GM12878 (cell line): ENCODE measurements at regions not wholly inside any gene's neighbourhood (a gene's known extent, or its start where the extent isn't known, plus 50 kb on each side); places are given as distances from the start of the nearest gene placed in this dataset.

ENCODE experiments used
- ATAC-seq: fragments of 200-7000 bp; cut with Tn5 transposase; 3 replicates; pipeline ENCODE4 v1.9.1; 2020; ENCODE audit warnings: mild to moderate bottlenecking, moderate library complexity
- BruUV-seq: library from RNA; stranded (reverse); fragments of 400-500 nt; replicated peaks from 2 replicates; lab custom pipeline; 2021; lab: Mats Ljungman, UMichigan
- CTCF ChIA-PET: fragments of 300-600 bp; sonication (Branson Sonifier 250); formaldehyde crosslinking; extraction: SDS; loops from one replicate; lab custom pipeline; 2021; ENCODE audit warnings: inconsistent platforms; lab: Yijun Ruan, JAX
- POLR2A ChIA-PET: fragments of 350-600 bp; formaldehyde crosslinking; extraction: SDS; loops from one replicate; lab custom pipeline; 2021; ENCODE audit warnings: inconsistent platforms; lab: Charles Lee
- RAD21 ChIA-PET: fragments of 300-600 bp; sonication (Branson Sonifier 250); formaldehyde crosslinking; loops from one replicate; lab custom pipeline; 2023; ENCODE audit warnings: antibody characterized with exemption; ENCODE audit not compliant: unreplicated experiment; lab: Charles Lee
- SMC1A ChIA-PET: fragments of 300-600 bp; sonication (Branson Sonifier 250); formaldehyde crosslinking; loops from one replicate; lab custom pipeline; 2023; ENCODE audit not compliant: unreplicated experiment, uncharacterized antibody; lab: Charles Lee
- DNase-seq: peaks from one replicate; pipeline ENCODE4 v3.0.0-alpha.2; 2011; ENCODE audit warnings: low read depth, low spot score
- FAIRE-seq: peaks from 3 replicates; lab custom pipeline; 2011; peaks lifted over from hg19 to GRCh38; lab: Jason Lieb, UNC
- H2AFZ ChIP-seq: 2 replicates; pipeline ENCODE4 v1.6.0; 2011; ENCODE audit warnings: low read depth, low read length, control low read depth; ENCODE audit not compliant: control insufficient read depth
- H3K27ac ChIP-seq: 2 replicates; pipeline ENCODE4 v1.5.1; 2011; ENCODE audit warnings: control low read depth; ENCODE audit not compliant: control insufficient read depth, insufficient read depth
- H3K27me3 ChIP-seq, 2 experiments: replicated peaks in 1 of 2; 2 replicates each; pipeline versions ENCODE4 v1.6.0 to v1.6.1; 2011; ENCODE audit warnings: low read length in 1 of 2; ENCODE audit not compliant: control insufficient read depth in 2 of 2, insufficient read depth in 2 of 2
- H3K36me3 ChIP-seq, 2 experiments: 2 replicates each; pipeline ENCODE4 v1.5.1; 2011; ENCODE audit warnings: low read length in 1 of 2; ENCODE audit not compliant: control insufficient read depth in 2 of 2, insufficient read depth in 2 of 2
- H3K4me1 ChIP-seq: 2 replicates; pipeline ENCODE4 v1.6.1; 2011; ENCODE audit warnings: mild to moderate bottlenecking, low read length, moderate library complexity, mixed read lengths; ENCODE audit not compliant: control insufficient read depth, insufficient read depth
- H3K4me2 ChIP-seq: 2 replicates; pipeline ENCODE4 v1.6.0; 2011; ENCODE audit warnings: control low read depth; ENCODE audit not compliant: control insufficient read depth, insufficient read depth
- H3K4me3 ChIP-seq: fragments of 200-600 bp; sonication (generic); 2 replicates; pipeline ENCODE4 v1.5.1; 2016
- H3K79me2 ChIP-seq: 2 replicates; pipeline ENCODE4 v1.6.0; 2011; ENCODE audit warnings: low read length; ENCODE audit not compliant: control insufficient read depth, insufficient read depth
- H3K9ac ChIP-seq: 2 replicates; pipeline ENCODE4 v1.8.0; 2011; ENCODE audit warnings: low read length, control low read depth, mixed read lengths; ENCODE audit not compliant: control insufficient read depth, insufficient read depth
- H3K9me3 ChIP-seq: replicated peaks from 3 replicates; pipeline ENCODE4 v1.5.1; 2011; ENCODE audit warnings: mild to moderate bottlenecking, low read length; ENCODE audit not compliant: control insufficient read depth, insufficient read depth
- H4K20me1 ChIP-seq: 2 replicates; pipeline ENCODE4 v1.6.0; 2011; ENCODE audit not compliant: control insufficient read depth, insufficient read depth
- BHLHE40 ChIP-seq, 2 experiments: fragments of 450-650 bp in 1 of 2; IDR thresholded peaks; 2 replicates each; pipeline ENCODE4 v1.6.1; 2011 to 2017; ENCODE audit warnings: low read depth in 2 of 2, borderline replicate concordance in 1 of 2, improper control_type of control experiment in 1 of 2, low read length in 1 of 2, mild to moderate bottlenecking in 1 of 2
- CHD2 ChIP-seq: IDR thresholded peaks from 2 replicates; pipeline ENCODE4 v1.6.1; 2011; ENCODE audit warnings: low read depth, low read length, improper control_type of control experiment, borderline replicate concordance
- FOXK2 ChIP-seq: fragments of 450-650 bp; IDR thresholded peaks from 2 replicates; pipeline ENCODE4 v1.6.1; 2017; ENCODE audit warnings: mild to moderate bottlenecking, moderate library complexity
- SMAD1 ChIP-seq: fragments of 450-650 bp; IDR thresholded peaks from 2 replicates; pipeline ENCODE4 v1.6.1; 2018; ENCODE audit warnings: mild to moderate bottlenecking, low read depth; ENCODE audit not compliant: partially characterized antibody
- SRF ChIP-seq, 2 experiments: IDR thresholded peaks; 2 replicates each; pipeline ENCODE4 v1.6.1; 2011; ENCODE audit warnings: low read depth in 2 of 2, low read length in 2 of 2, mild to moderate bottlenecking in 1 of 2, moderate library complexity in 1 of 2
- WGBS: methylation state at CpG from one replicate; pipeline ENCODE4 v1.1.6; 2016; ENCODE audit warnings: low lambda C conversion rate; ENCODE audit not compliant: insufficient replicate concordance, insufficient coverage; ENCODE audit errors: missing lambda C conversion rate; 5-methylcytosine and 5-hydroxymethylcytosine counted together
- in situ Hi-C: fragments of 300-500 bp; cut with MboI; formaldehyde crosslinking; loops from 9 replicates; pipeline ENCODE4 v1.14.3; 2018; ENCODE audit warnings: mixed read lengths
- intact Hi-C: fragments of 100-400 bp; cut with micrococcal nuclease; formaldehyde crosslinking; loops from one replicate; pipeline ENCODE4 v1.14.2; 2022; ENCODE audit not compliant: unreplicated experiment
- TF ChIP-seq, protein P1 (sequence below): fragments of 450-650 bp; IDR thresholded peaks from 2 replicates; pipeline ENCODE4 v1.6.1; 2017; ENCODE audit warnings: antibody characterized with exemption, mild to moderate bottlenecking, moderate library complexity

DNA sequence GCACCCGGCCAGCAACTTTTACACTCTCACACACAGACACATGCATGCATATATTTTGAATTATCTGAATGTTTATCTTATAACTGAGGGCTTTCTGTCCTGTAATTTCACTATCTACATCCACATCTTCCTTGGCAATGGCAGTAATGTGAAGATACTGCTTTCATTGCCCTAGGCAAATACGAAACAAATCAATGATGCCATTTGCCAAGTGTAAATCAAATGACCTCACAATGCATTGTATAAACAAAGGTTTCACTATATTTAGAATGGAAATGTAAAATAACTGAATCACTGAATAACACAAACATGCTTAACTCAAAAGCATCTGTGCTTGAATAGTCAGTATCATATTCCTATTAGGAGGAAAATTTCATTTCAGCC lies 455.6 kb downstream of the TBL1XR1 start:
- no TSS peak for BruUV-seq
- ChIA-PET RAD21 (no interaction called here), POLR2A (no interaction called here), SMC1A (interaction anchor here (0.6 kb wide), 1 partner anchor 419 kb away, joined by 3 read pairs; no protein-coding TSS in a partner anchor), CTCF (no interaction called here)
- Histone ChIP-seq H3K4me2 (no peak overlapping the region), H3K79me2 (no peaks in the 10 kb centered on the region), H3K36me3 (no peaks in the 10 kb centered on the region), H3K27me3 (no peaks in the 10 kb centered on the region), H3K27ac (no peak overlapping the region), H3K9ac (no peak overlapping the region), H3K4me1 (no peaks in the 10 kb centered on the region), H2AFZ (no peak overlapping the region), H3K4me3 (no peak overlapping the region), H4K20me1 (no peaks in the 10 kb centered on the region), H3K9me3 (no peaks in the 10 kb centered on the region)
- FAIRE-seq (no peak), ATAC-seq (no peak), DNase-seq (no peak)
- in situ Hi-C loops = no loop called here
- intact Hi-C loops = no loop called here
- TF ChIP-seq, protein P1, sequence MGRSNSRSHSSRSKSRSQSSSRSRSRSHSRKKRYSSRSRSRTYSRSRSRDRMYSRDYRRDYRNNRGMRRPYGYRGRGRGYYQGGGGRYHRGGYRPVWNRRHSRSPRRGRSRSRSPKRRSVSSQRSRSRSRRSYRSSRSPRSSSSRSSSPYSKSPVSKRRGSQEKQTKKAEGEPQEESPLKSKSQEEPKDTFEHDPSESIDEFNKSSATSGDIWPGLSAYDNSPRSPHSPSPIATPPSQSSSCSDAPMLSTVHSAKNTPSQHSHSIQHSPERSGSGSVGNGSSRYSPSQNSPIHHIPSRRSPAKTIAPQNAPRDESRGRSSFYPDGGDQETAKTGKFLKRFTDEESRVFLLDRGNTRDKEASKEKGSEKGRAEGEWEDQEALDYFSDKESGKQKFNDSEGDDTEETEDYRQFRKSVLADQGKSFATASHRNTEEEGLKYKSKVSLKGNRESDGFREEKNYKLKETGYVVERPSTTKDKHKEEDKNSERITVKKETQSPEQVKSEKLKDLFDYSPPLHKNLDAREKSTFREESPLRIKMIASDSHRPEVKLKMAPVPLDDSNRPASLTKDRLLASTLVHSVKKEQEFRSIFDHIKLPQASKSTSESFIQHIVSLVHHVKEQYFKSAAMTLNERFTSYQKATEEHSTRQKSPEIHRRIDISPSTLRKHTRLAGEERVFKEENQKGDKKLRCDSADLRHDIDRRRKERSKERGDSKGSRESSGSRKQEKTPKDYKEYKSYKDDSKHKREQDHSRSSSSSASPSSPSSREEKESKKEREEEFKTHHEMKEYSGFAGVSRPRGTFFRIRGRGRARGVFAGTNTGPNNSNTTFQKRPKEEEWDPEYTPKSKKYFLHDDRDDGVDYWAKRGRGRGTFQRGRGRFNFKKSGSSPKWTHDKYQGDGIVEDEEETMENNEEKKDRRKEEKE = no peak
- TF ChIP-seq SMAD1 = no peak
- TF ChIP-seq FOXK2 = no peak
- no peak for TF ChIP-seq CHD2
- TF ChIP-seq SRF (IDR thresholded peaks at IDR 0.05; ENCODE audit: low read depth in 2 of 2, low read length in 2 of 2) = no peak
- TF ChIP-seq BHLHE40 (IDR thresholded peaks at IDR 0.05; ENCODE audit: borderline replicate concordance in 1 of 2, low read depth in 2 of 2, low read length in 1 of 2) = no peak
- WGBS = 3% methylated on average over 2 of the region's 2 CpGs
